GM23248 (cell line): ENCODE measurements at regions not wholly inside any gene's neighbourhood (a gene's known extent, or its start where the extent isn't known, plus 50 kb on each side); places are given as distances from the start of the nearest gene placed in this dataset.

ENCODE experiments used
- EZH2 ChIP-seq: fragments of 200-600 bp; sonication (generic); IDR thresholded peaks from 2 replicates; pipeline ENCODE4 v1.6.1; 2018; ENCODE audit warnings: antibody characterized with exemption, mild to moderate bottlenecking; ENCODE audit not compliant: insufficient read depth, poor library complexity, severe bottlenecking
- EZH2phosphoT487 ChIP-seq: fragments of 200-600 bp; sonication (generic); IDR thresholded peaks from 2 replicates; pipeline ENCODE4 v1.6.1; 2018; ENCODE audit warnings: antibody characterized with exemption, moderate library complexity, mild to moderate bottlenecking, low read depth; ENCODE audit not compliant: insufficient read depth

GRCh38 chr11:19525714-19526113 is 186.9 kb upstream of the NAV2 start:
- TF ChIP-seq EZH2phosphoT487 (no peak), EZH2 (no peak)
